ENCODE measurements at regions not wholly inside any gene's neighbourhood (a gene's known extent, or its start where the extent isn't known, plus 50 kb on each side); places are given as distances from the start of the nearest gene placed in this dataset.

DNA sequence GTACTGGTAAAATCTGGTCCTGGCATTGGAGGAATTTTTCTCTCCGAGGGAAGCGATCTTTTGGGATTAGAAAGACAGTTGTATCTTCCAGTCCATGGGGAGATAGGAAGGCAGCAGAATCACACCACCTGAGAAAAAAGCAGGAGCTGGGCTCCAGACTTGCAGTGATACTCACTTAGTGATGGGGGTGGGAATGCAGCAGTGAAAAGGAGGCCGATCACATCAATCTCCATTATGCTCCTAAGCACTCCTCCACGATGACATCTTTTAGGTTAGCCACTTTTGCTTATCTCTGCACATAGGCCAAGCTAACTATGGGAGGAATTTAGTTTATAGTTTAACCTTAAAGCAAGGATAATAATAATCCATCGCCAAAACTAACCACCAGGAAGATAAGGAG lies 219.0 kb downstream of the DMAC1 start:
- TF ChIP-seq, protein P1, sequence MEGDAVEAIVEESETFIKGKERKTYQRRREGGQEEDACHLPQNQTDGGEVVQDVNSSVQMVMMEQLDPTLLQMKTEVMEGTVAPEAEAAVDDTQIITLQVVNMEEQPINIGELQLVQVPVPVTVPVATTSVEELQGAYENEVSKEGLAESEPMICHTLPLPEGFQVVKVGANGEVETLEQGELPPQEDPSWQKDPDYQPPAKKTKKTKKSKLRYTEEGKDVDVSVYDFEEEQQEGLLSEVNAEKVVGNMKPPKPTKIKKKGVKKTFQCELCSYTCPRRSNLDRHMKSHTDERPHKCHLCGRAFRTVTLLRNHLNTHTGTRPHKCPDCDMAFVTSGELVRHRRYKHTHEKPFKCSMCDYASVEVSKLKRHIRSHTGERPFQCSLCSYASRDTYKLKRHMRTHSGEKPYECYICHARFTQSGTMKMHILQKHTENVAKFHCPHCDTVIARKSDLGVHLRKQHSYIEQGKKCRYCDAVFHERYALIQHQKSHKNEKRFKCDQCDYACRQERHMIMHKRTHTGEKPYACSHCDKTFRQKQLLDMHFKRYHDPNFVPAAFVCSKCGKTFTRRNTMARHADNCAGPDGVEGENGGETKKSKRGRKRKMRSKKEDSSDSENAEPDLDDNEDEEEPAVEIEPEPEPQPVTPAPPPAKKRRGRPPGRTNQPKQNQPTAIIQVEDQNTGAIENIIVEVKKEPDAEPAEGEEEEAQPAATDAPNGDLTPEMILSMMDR (IDR thresholded peaks at IDR 0.05), result no peak
- no peak for TF ChIP-seq TCF12 (IDR thresholded peaks at IDR 0.05)

All from SK-N-SH (cell line).